ENCODE measurements at regions not wholly inside any gene's neighbourhood (a gene's known extent, or its start where the extent isn't known, plus 50 kb on each side); places are given as distances from the start of the nearest gene placed in this dataset.
A peak's percentile ranks its signal among the peaks of the same experiment; 100 is the strongest.

- H3K27me3 ChIP-seq = no peaks in the 10 kb centered on the region
- peak overlapping the region; percentile 23 to 86 (median 72) for H3K27ac ChIP-seq
- H3K4me3 ChIP-seq = no peak overlapping the region
- no peaks in the 10 kb centered on the region for H3K36me3 ChIP-seq
- TF ChIP-seq POLR2A (IDR thresholded peaks at IDR 0.05) (no peak), CTCF (IDR thresholded peaks at IDR 0.05) (peak in 1 of 5 experiments; percentile 4), EP300 (IDR thresholded peaks at IDR 0.05) (no peak)
- 82 to 89% methylated on average over 9 to 12 of the region's 12 CpGs for WGBS, 2 donors
- DNase-seq (ENCODE audit: low spot score in 2 of 2) = no peak
- peaks cover 0 to 39% (median 27%) of the 10 kb centered on the region in 4 donors for H3K4me1 ChIP-seq
- no peaks in the 10 kb centered on the region for H3K9me3 ChIP-seq
These were observed 74.3 kb upstream of the UBL3 start for GRCh38 chr13:29924482-29925350.

- Histone ChIP-seq H3K9me3 (no peaks in the 10 kb centered on the region), H3K27ac (peak overlapping the region; percentile 23 to 86 (median 72))
These were observed 73.4 kb upstream of the UBL3 start for GRCh38 chr13:29923554-29924481.

GRCh38 chr13:29922896-29923295 is 72.5 kb upstream of the UBL3 start:
- H3K27ac ChIP-seq = peak overlapping the region in 3 of 4 donors; percentile 59 to 86 (median 81)
- no peaks in the 10 kb centered on the region for H3K9me3 ChIP-seq
- no peak overlapping the region for H3K4me3 ChIP-seq
- 77 to 87% methylated on average over 3 of the region's 3 CpGs for WGBS, 2 donors
- no peak for DNase-seq (ENCODE audit: low spot score in 2 of 2)
- no peaks in the 10 kb centered on the region for H3K27me3 ChIP-seq
- H3K4me1 ChIP-seq = peaks cover 0 to 39% (median 27%) of the 10 kb centered on the region in 4 donors
- TF ChIP-seq POLR2A (IDR thresholded peaks at IDR 0.05) (no peak), CTCF (IDR thresholded peaks at IDR 0.05) (no peak), EP300 (IDR thresholded peaks at IDR 0.05) (no peak)
- no peaks in the 10 kb centered on the region for H3K36me3 ChIP-seq

More at GRCh38 chr13:29923554-29924481, 73.4 kb upstream of the UBL3 start:
- DNase-seq (ENCODE audit: low spot score in 2 of 2) = peak; percentile 36 to 58
- peaks cover 0 to 39% (median 27%) of the 10 kb centered on the region in 4 donors for H3K4me1 ChIP-seq
- H3K27me3 ChIP-seq = no peaks in the 10 kb centered on the region
- H3K36me3 ChIP-seq = no peaks in the 10 kb centered on the region
- H3K4me3 ChIP-seq = no peak overlapping the region
- peak; percentile 59 to 90 (median 77) for TF ChIP-seq CTCF (IDR thresholded peaks at IDR 0.05)
- TF ChIP-seq EP300 (IDR thresholded peaks at IDR 0.05) = peak in 1 of 2 donors; percentile 79
- TF ChIP-seq POLR2A (IDR thresholded peaks at IDR 0.05) = no peak
- 21 to 22% methylated on average over 9 to 12 of the region's 12 CpGs for WGBS, 2 donors

GRCh38 chr13:29922281-29922821 is 71.9 kb upstream of the UBL3 start:
- no peaks in the 10 kb centered on the region for H3K9me3 ChIP-seq
- H3K4me3 ChIP-seq = no peak overlapping the region
- peak overlapping the region in 2 of 4 donors; percentile 81 to 86 for H3K27ac ChIP-seq
- no peak for DNase-seq (ENCODE audit: low spot score in 2 of 2)
- TF ChIP-seq EP300 (IDR thresholded peaks at IDR 0.05) (no peak), POLR2A (IDR thresholded peaks at IDR 0.05) (no peak), CTCF (IDR thresholded peaks at IDR 0.05) (no peak)
- WGBS, 2 donors = 68 to 72% methylated on average over 7 of the region's 7 CpGs
- H3K36me3 ChIP-seq = no peaks in the 10 kb centered on the region
- H3K4me1 ChIP-seq = peaks cover 0 to 39% (median 27%) of the 10 kb centered on the region in 4 donors
- H3K27me3 ChIP-seq = no peaks in the 10 kb centered on the region

All from tibial nerve (tissue), 4 donors.